ENCODE measurements at regions not wholly inside any gene's neighbourhood (a gene's known extent, or its start where the extent isn't known, plus 50 kb on each side); places are given as distances from the start of the nearest gene placed in this dataset.

- TF ChIP-seq CTCF (conservative IDR thresholded peaks at IDR 0.05; ENCODE audit: low read depth, low read length) (peak; percentile 69), USF2 (IDR thresholded peaks at IDR 0.05; ENCODE audit: low read depth, low read length) (no peak), MXI1 (IDR thresholded peaks at IDR 0.05; ENCODE audit: borderline replicate concordance, low read depth, low read length) (no peak), POLR2A (IDR thresholded peaks at IDR 0.05; ENCODE audit: low read depth, low read length) (no peak), RAD21 (IDR thresholded peaks at IDR 0.05; ENCODE audit: low read length) (peak; percentile 63), CEBPB (IDR thresholded peaks at IDR 0.05; ENCODE audit: low read depth, low read length) (no peak), RFX5 (IDR thresholded peaks at IDR 0.05; ENCODE audit: low read depth, low read length) (no peak), FOS (IDR thresholded peaks at IDR 0.05; ENCODE audit: low read depth, low read length) (no peak), RCOR1 (IDR thresholded peaks at IDR 0.05; ENCODE audit: insufficient replicate concordance, low read length) (no peak)
These were observed 136.7 kb downstream of the SMAD6 start for GRCh38 chr15:66838671-66839239.
